ENCODE measurements at regions not wholly inside any gene's neighbourhood (a gene's known extent, or its start where the extent isn't known, plus 50 kb on each side); places are given as distances from the start of the nearest gene placed in this dataset.

GRCh38 chr20:43262341-43262740, 72.6 kb upstream of the PTPRT start:
- TF ChIP-seq CTCF (IDR thresholded peaks at IDR 0.05) (no peak), POLR2A (IDR thresholded peaks at IDR 0.05) (no peak), POLR2AphosphoS5 (IDR thresholded peaks at IDR 0.05) (no peak), EP300 (IDR thresholded peaks at IDR 0.05) (no peak)

All from gastroesophageal sphincter (tissue), 3 donors.